Common myeloid progenitor, CD34-positive (primary cell): ENCODE measurements at regions not wholly inside any gene's neighbourhood (a gene's known extent, or its start where the extent isn't known, plus 50 kb on each side); places are given as distances from the start of the nearest gene placed in this dataset.
A peak's percentile ranks its signal among the peaks of the same experiment; 100 is the strongest.
"Not testable (repeated sequence)": the region's sequence is repeated elsewhere in the genome, so short reads cannot be mapped to it uniquely, and the experiment has no call there.

Experiments
- CTCF ChIA-PET: fragments of 350-600 bp; sonication (Branson Sonifier 250); formaldehyde crosslinking; loops from one replicate; lab custom pipeline; 2021; ENCODE audit warnings: antibody characterized with exemption; lab: Charles Lee
- POLR2A ChIA-PET: fragments of 350-600 bp; sonication (Branson Sonifier 250); formaldehyde crosslinking; loops from one replicate; lab custom pipeline; 2021; ENCODE audit warnings: antibody characterized with exemption; lab: Charles Lee
- DNase-seq, 3 donors: peaks; one replicate each; pipeline versions ENCODE4 v3.0.0 to v3.0.0-alpha.2; 2013
- H3K27ac ChIP-seq, 2 experiments: 1 replicate in 1 of 2; 2 replicates in 1 of 2; pipeline ENCODE4 v1.7.0; 2013; ENCODE audit warnings: inconsistent platforms in 2 of 2, low read length in 2 of 2, mild to moderate bottlenecking in 2 of 2, low read depth in 1 of 2, moderate library complexity in 1 of 2; ENCODE audit not compliant: severe bottlenecking in 2 of 2, insufficient read depth in 1 of 2, poor library complexity in 1 of 2
- H3K27me3 ChIP-seq, 5 experiments: replicated peaks in 2 of 5; 1 replicate in 3 of 5; 2 replicates in 2 of 5; pipeline versions ENCODE4 v1.6.1 to v1.7.0; 2013; ENCODE audit warnings: low read length in 4 of 5, mild to moderate bottlenecking in 2 of 5, moderate library complexity in 2 of 5, inconsistent platforms in 1 of 5; ENCODE audit not compliant: insufficient read depth in 5 of 5, control insufficient read depth in 4 of 5
- H3K36me3 ChIP-seq, 4 experiments: 1 replicate in 2 of 4; 2 replicates in 2 of 4; pipeline versions ENCODE4 v1.6.1 to v1.7.0; 2013; ENCODE audit warnings: low read length in 3 of 4, control low read depth in 1 of 4, mild to moderate bottlenecking in 1 of 4; ENCODE audit not compliant: control insufficient read depth in 4 of 4, insufficient read depth in 4 of 4
- H3K4me1 ChIP-seq, 4 experiments: 1 replicate in 3 of 4; 2 replicates in 1 of 4; pipeline versions ENCODE4 v1.6.1 to v1.7.1; 2013; ENCODE audit warnings: low read length in 3 of 4, mild to moderate bottlenecking in 3 of 4, control low read depth in 1 of 4, inconsistent platforms in 1 of 4, moderate library complexity in 1 of 4; ENCODE audit not compliant: control insufficient read depth in 4 of 4, insufficient read depth in 4 of 4; ENCODE audit errors: control extremely low read depth in 1 of 4
- H3K4me3 ChIP-seq, 7 experiments: 1 replicate in 4 of 7; 2 replicates in 3 of 7; pipeline versions ENCODE4 v1.5.1 to v1.7.0; 2013; ENCODE audit warnings: mild to moderate bottlenecking in 7 of 7, low read length in 6 of 7, moderate library complexity in 6 of 7, inconsistent platforms in 2 of 7, low read depth in 2 of 7, control low read depth in 1 of 7; ENCODE audit not compliant: insufficient read depth in 4 of 7, control insufficient read depth in 1 of 7; ENCODE audit errors: extremely low read depth in 1 of 7
- H3K9me3 ChIP-seq, 5 experiments: 1 replicate in 4 of 5; 2 replicates in 1 of 5; pipeline versions ENCODE4 v1.6.1 to v1.7.1; 2013; ENCODE audit warnings: low read length in 4 of 5, mild to moderate bottlenecking in 2 of 5, inconsistent platforms in 1 of 5, low read depth in 1 of 5, moderate library complexity in 1 of 5; ENCODE audit not compliant: control insufficient read depth in 4 of 5, insufficient read depth in 2 of 5; ENCODE audit errors: control extremely low read depth in 1 of 5
- WGBS: methylation state at CpG from one replicate; pipeline ENCODE4 v1.1.5; 2013; ENCODE audit not compliant: insufficient coverage; 5-methylcytosine and 5-hydroxymethylcytosine counted together

DNA sequence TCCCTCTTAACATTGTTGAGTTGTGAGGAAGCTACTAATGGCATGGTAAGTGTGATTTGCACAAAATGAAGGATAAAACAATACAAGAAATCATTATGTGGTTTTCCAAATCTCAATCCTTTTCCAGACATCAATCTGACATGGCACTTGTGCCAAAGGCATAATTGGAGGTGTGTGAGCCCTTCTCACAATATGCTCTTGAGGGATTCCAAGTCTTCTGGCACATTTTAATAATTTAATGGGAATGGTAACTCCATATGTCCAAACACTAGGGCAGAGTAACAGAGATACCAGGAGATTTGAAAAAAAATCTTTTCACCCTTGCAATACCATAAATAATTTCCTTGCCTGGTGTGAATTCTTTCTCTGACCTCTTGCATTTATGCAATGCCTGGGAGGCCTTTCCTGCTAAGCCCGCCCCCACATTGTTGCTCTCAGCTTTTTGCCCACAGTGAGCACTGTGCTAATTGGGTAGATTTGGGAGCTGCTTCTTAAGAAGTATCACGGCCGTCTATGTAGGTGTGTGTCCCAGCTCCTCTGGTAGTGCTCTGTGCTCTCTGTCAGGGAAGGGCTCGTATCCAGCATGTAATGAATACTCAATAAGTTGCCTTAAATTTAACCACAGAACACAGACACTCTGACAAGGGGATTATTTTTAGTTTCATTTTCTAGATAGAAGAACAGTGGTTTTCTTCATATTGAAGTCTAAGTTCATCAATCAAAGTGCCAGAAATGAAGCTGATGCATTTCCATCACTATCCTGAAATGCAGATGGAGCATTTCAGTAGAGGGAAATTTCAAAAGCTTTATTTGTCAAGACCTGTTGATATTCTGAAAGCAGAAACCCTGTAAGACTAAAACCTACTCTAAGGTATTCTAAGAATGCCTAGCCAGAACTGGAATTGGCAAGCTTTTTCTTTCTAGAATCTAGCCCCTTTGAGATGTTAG is 54.4 kb upstream of the CEP85L start:
- H3K4me3 ChIP-seq, result peak overlapping the region in 6 of 7 experiments; percentile 26 to 64 (median 37)
- WGBS, result no CpG with 5 or more reads among the region's 4 CpGs
- H3K27me3 ChIP-seq, result no peaks in the 10 kb centered on the region
- ChIA-PET CTCF (interaction anchor here (0.5 to 1.6 kb wide), 7 partner anchors 8 to 44 kb away, joined by 3 to 4 read pairs (median 3); no protein-coding TSS in a partner anchor), POLR2A (interaction anchor here (1.2 kb wide), 1 partner anchor 8 kb away, joined by 3 read pairs; no protein-coding TSS in a partner anchor)
- H3K27ac ChIP-seq, result no peak overlapping the region
- no peaks in the 10 kb centered on the region for H3K9me3 ChIP-seq
- peaks cover 19 to 66% (median 38%) of the 10 kb centered on the region in 4 experiments for H3K4me1 ChIP-seq
- H3K36me3 ChIP-seq, result no peaks in the 10 kb centered on the region
- DNase-seq, result peak in 2 of 3 donors; percentile 50 to 68

DNA sequence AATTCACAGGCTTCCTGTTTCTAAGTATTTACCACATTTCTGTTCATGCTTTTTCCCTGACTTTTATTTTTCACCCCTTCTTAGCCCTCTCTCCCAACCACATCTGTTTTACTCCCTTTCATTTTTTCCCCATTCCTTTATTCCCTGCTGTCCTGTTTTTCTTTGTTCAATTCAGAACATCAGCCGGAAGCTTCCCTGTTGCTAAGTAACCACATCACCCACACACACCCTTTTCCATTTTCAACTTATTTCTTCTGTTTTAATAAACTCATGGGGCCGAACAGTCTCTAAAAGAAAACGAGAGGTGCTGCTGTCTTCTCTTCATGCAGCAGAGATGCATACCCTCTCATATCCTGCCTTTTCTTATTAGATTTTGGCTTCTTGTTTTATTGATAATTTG is 53.5 kb upstream of the CEP85L start:
- no peaks in the 10 kb centered on the region for H3K9me3 ChIP-seq
- peaks cover 18 to 57% (median 29%) of the 10 kb centered on the region in 4 experiments for H3K4me1 ChIP-seq
- DNase-seq, result no peak
- ChIA-PET CTCF (interaction anchor here (1.0 to 1.2 kb wide), 2 partner anchors 24 to 65 kb away, joined by 3 read pairs; no protein-coding TSS in a partner anchor), POLR2A (no interaction called here)
- no peak overlapping the region for H3K27ac ChIP-seq
- H3K36me3 ChIP-seq, result no peaks in the 10 kb centered on the region
- H3K27me3 ChIP-seq, result no peaks in the 10 kb centered on the region
- H3K4me3 ChIP-seq, result no peak overlapping the region
- whole genome bisulfite sequencing, result 92% methylated on average over 1 of the region's 3 CpGs

DNA sequence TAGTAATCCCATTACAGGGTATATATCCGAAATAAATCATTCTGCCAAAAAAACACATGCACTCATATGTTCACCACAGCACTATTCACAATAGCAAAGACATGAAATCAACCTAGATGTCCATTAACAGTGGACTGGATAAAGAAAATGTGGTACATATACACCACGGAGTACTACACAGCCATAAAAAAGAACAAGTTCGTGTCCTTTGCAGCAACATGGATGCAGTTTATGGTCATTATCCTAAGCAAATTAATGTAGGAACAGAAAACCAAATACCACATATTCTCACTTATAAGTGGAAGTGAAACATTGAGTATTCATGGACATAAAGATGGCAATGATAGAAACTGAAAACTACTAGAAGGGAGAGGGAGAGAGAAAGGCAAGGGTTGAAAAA is 49.9 kb upstream of the CEP85L start:
- H3K9me3 ChIP-seq, H3K36me3 ChIP-seq, H3K4me3 ChIP-seq, DNase-seq, POLR2A ChIA-PET, H3K27me3 ChIP-seq, H3K27ac ChIP-seq: not testable (repeated sequence)
- no CpG with 5 or more reads among the region's 3 CpGs for WGBS
- peaks cover 5 to 21% (median 12%) of the 10 kb centered on the region in 4 experiments for H3K4me1 ChIP-seq
- CTCF ChIA-PET, result interaction anchor here (1.0 kb wide), 2 partner anchors 8 to 10 kb away, joined by 3 read pairs; no protein-coding TSS in a partner anchor
